HG02678 (cell line): ENCODE measurements at regions not wholly inside any gene's neighbourhood (a gene's known extent, or its start where the extent isn't known, plus 50 kb on each side); places are given as distances from the start of the nearest gene placed in this dataset.

Source experiments
- ATAC-seq: cut with Tn5 transposase; IDR thresholded peaks from one replicate; pipeline ENCODE4 v1.9.1; 2021; ENCODE audit warnings: mild to moderate bottlenecking, moderate library complexity; ENCODE audit not compliant: unreplicated experiment

GRCh38 chr1:106768501-106768900 is 288.0 kb upstream of the PRMT6 start:
- no peak for ATAC-seq

DNA sequence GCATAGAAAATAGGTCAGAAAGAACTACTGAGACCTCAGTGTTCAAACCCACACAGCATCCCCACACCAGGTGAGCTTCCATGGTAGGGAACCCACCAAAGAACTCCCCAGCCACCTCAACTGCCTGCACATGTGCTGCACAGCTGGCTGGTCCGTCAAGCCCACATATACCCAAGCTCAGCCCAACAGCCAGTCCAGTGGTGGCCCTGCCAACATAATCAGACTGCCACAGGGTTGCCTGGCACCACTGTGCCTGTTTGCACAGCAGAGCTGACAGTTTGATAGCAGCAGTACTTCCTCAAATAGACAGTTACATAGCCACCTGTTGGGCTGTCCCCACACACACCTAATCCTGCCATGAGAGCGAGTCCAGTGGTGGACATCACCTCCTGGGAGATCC is 283.3 kb upstream of the PRMT6 start:
- no peak for ATAC-seq

DNA sequence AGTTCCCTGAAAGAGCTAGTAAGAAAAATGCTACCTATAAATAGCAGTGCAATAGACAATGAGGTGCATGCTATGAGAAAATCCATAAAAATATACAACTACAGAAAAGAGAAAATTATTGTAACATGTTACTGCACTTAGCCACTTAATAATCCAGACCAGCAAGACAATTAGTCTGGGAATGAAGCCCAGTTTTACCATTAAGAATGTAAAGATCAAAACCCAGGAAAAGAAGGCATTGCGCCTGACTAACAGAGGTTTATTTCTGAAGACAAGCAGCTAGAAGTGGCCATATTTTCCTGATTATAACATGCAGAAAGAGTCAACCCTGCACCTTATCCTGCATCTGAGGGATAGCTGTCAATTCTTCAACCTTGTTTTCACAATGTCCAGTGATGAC is 276.4 kb upstream of the PRMT6 start:
- no peak for ATAC-seq

- ATAC-seq, result no peak
Observed at GRCh38 chr1:106780806-106781569, 275.5 kb upstream of the PRMT6 start.

DNA sequence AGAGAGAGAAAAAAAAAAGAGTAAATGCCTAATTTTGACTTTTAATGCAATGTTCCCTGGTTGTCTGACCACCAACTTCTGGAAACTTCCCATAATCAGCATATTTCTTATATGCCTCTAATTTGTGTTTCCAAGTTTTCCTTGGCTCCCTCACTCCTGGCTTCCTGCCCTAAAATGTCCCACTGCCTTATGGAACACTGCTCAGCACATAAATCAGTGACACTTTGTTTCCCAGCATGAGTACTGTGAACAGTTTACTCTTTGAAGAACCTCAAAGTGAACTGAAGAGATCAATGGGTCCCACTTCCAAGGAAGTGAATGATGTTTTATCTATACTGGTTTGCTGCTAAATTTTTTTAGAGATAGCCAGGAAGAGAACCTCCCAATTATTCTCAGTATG is 271.3 kb upstream of the PRMT6 start:
- no peak for ATAC-seq

- no peak for ATAC-seq
Observed at GRCh38 chr1:106787520-106787919, 269.0 kb upstream of the PRMT6 start.

DNA sequence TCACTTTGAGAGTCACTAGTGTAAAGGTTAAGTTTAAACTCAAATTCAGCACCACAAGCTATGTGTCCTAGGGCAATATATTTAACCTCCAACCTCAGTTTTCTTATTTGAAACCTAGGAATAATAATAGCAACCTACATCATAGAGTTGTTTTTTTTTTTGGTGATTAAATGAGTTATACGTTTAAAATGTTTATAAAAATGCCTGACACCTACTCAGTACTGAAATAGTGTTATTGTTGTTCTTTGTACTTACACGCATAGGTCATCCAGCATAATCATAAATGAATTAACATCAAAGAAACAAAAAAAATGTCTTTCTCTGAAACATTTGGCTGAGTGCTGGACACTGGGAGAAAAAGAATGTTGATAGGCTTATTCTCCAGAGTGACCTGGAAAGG is 266.8 kb upstream of the PRMT6 start:
- ATAC-seq, result no peak

GRCh38 chr1:106791041-106791440 is 265.4 kb upstream of the PRMT6 start:
- ATAC-seq, result no peak

DNA sequence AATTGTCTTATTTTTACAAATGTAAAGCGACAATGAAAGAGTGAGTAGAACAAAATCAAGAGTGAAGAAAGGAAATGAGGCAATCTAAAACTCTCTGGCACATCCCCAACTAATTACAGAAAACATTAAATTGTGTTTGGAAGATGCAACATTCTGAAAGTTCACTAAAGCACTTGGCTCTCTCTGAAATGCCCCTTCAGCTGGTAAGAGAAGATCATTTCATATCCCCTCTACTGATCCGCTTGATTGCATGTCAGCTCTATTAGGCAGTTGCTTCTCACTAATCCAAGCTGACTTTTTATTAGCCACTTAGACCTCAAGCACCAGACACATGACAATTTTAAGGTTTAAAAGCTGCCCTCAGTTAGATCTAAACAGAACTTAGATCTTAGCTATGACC is 262.8 kb upstream of the PRMT6 start:
- ATAC-seq, result no peak

- ATAC-seq, result no peak
Observed at GRCh38 chr1:106798991-106799390, 257.5 kb upstream of the PRMT6 start.

DNA sequence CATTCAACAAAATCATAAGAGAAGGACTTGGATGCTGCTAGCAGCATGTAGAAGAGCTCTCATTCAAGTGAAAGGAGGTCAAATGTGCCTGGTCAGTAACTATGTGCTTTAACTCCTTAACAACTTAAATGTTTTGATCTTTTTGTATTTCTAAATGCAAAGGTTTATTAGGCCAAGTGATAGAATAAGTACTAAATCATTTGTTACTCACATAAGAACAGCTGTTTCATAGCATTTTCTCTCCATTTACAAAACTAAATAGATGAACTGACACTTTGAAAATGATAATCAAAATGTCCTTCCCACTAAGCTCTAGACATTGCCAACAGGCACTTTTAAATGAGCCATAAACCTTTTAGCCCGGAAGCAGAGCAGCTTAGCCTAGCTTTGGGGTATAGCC is 254.3 kb upstream of the PRMT6 start:
- no peak for ATAC-seq

GRCh38 chr1:106814418-106814817 is 242.1 kb upstream of the PRMT6 start:
- ATAC-seq, result no peak

GRCh38 chr1:106817575-106817974 is 238.9 kb upstream of the PRMT6 start:
- no peak for ATAC-seq

DNA sequence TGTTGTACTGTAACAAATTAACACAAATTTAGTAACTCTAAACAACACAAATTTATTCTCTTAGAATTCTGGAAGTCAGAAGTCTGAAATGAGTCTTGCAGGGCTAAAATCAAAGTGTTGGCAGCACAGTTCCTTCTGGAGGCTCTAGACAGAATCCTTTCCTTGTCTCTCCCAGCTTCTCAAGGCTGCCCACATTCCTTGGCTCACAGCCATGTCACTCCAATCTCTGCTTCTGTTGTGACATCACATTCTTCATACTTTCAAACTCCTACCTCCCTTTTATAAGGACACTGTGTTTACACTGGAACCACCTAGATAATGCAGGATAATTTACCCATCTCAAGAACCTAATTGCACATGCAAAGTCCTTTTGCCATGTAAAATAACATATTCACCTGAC is 225.0 kb upstream of the PRMT6 start:
- ATAC-seq, result no peak

GRCh38 chr1:106836708-106837107 is 219.8 kb upstream of the PRMT6 start:
- ATAC-seq, result peak; percentile 82

- ATAC-seq, result no peak
Observed at GRCh38 chr1:106843518-106843917, 213.0 kb upstream of the PRMT6 start.

DNA sequence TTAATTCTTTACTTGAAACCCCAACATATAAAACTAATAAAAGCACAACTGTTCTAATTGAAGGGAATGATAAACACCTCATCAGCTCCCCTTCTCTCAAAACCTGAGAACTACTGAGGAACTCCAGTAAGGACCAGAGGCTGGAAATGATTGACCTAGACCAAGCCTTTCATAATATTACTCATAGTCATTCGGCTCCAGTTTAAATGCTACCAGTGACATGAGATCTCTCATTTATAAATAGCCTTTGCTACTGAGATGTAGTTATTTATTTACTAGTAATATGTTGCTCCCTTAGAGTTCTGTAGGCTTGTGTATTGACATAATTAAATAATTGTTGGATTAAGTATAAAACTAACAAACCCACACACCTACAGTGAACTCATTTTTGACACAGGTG is 209.8 kb upstream of the PRMT6 start:
- ATAC-seq, result peak; percentile 92

DNA sequence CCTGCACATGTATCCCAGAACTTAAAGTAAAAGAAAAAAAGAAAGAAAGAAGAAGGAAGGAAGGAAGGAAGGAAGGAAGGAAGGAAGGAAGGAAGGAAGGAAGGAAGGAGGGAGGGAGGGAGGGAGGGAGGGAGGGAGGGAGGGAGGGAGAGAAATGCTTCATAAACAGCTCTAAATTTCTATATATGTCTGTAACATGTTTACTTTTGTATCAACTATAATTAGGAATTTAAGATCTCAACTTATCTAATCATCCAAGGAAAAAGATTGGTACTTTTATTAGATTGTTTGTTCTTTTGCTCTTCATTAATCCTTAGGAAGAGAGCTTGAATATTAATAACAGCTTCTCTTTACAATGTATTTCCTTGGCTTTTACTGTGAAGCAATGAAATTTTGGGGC is 195.4 kb upstream of the PRMT6 start:
- no peak for ATAC-seq

DNA sequence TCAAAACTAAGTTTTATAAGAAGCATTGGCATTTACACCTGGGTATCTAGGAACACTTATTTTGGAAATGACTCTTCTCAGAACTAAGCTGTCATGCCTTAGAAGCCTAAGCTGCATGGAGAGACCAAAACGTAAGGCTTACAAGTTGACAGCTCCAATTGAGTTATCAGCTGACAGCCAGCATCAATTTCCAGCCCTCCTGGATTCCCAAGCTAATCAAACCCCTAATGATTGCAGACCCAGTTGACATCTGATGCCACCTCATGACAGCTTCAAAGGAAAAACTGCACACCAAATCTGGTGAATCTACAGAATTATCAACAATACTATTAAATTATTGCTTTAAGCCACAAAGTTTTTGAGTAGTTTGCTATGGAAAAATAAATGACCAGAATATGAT is 187.6 kb upstream of the PRMT6 start:
- no peak for ATAC-seq

- peak; percentile 50 for ATAC-seq
Observed at GRCh38 chr1:106875622-106876021, 180.9 kb upstream of the PRMT6 start.

GRCh38 chr1:106876384-106876783 is 180.1 kb upstream of the PRMT6 start:
- peak; percentile 42 for ATAC-seq

GRCh38 chr1:106879538-106879937 is 176.9 kb upstream of the PRMT6 start:
- ATAC-seq, result no peak

GRCh38 chr1:106880226-106880625 is 176.2 kb upstream of the PRMT6 start:
- no peak for ATAC-seq
